AG10803 (cell line): ENCODE measurements at regions not wholly inside any gene's neighbourhood (a gene's known extent, or its start where the extent isn't known, plus 50 kb on each side); places are given as distances from the start of the nearest gene placed in this dataset.

Experiments used
- DNase-seq: peaks from one replicate; pipeline ENCODE4 v3.0.0; 2010; ENCODE audit warnings: low read depth
- H3K4me3 ChIP-seq: 2 replicates; pipeline ENCODE4 v1.5.1; 2011; ENCODE audit warnings: mild to moderate bottlenecking, low read length, control low read depth
- CTCF ChIP-seq: conservative IDR thresholded peaks from 2 replicates; pipeline ENCODE4 v1.5.1; 2011; ENCODE audit warnings: mild to moderate bottlenecking, low read length, control low read depth, inconsistent platforms

- DNase-seq: no peak
- no peak overlapping the region for H3K4me3 ChIP-seq
- no peak for TF ChIP-seq CTCF
These were observed 959.3 kb downstream of the SH3BGRL start for GRCh38 chrX:82161195-82161594.

- no peak overlapping the region for H3K4me3 ChIP-seq
- TF ChIP-seq CTCF: no peak
- peak; percentile 0 for DNase-seq
These were observed 961.8 kb downstream of the SH3BGRL start for GRCh38 chrX:82163701-82164100.

DNA sequence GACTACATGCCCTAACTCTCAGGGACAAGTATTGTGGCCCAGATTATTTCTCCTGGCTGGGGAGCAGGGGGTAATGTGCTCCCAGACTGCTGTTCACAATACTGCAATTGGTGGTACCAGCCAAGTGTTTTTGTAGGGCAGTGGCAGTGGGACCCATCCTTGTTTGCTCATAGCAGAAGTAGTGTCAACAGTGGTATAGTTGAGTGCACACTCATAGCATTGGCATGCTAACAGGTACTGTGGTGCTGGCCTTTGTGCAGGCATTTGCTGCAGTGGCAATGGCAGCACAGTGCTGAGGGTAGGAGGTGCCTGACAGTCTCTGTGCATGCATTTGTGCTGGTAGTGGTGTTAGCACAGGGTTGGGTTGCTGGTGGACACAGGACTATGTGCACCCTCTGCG lies 995.0 kb downstream of the SH3BGRL start:
- no peak overlapping the region for H3K4me3 ChIP-seq
- TF ChIP-seq CTCF: no peak
- no peak for DNase-seq

DNA sequence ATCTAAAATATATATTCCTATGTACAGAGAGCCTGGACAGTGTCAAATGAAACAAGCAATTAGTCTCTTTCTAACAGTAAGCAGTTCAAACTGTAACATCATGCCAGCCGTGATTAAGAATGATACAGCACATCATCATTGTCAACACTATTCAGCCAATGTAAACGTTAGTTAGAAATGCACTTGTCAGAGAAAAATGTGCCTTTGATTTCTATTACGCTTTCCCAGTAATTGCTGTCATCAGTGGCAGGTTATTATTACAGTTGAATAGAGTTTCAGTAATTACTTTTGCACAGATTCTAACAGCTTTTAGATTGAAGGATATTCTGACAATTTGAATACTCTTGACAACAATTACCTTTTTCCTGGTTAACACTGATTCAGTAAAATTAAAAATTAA lies 1007.1 kb downstream of the SH3BGRL start:
- no peak for DNase-seq
- no peak for TF ChIP-seq CTCF
- H3K4me3 ChIP-seq: no peak overlapping the region

GRCh38 chrX:82218361-82218760 lies 1016.5 kb downstream of the SH3BGRL start:
- H3K4me3 ChIP-seq: no peak overlapping the region
- no peak for TF ChIP-seq CTCF
- peak; percentile 0 for DNase-seq

DNA sequence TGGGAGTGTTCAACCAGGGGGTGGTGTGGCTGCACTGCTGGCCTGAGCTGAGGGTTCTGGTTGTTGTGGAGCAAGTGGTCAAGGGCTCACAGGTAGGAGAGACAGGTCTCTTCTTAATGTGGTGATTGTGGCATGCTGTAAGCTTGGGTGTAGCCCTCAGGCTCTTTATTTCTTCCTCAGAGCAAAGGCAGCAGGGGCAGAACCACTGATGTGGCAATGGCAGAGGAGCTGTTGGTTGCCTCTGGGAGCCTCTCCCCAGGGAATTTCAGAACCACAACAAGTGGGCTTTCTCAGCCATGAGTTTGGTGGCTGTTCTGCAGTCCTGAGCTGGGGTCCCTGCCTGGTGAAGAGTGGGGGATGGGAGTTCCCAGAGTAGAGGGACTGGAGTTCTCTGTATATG lies 1017.2 kb downstream of the SH3BGRL start:
- no peak for TF ChIP-seq CTCF
- DNase-seq: no peak

GRCh38 chrX:82224961-82225360 lies 1023.1 kb downstream of the SH3BGRL start:
- no peak for TF ChIP-seq CTCF
- H3K4me3 ChIP-seq: no peak overlapping the region
- no peak for DNase-seq

More for the DNA sequence above, 1017.2 kb downstream of the SH3BGRL start:
- no peak overlapping the region for H3K4me3 ChIP-seq
